ENCODE measurements at regions not wholly inside any gene's neighbourhood (a gene's known extent, or its start where the extent isn't known, plus 50 kb on each side); places are given as distances from the start of the nearest gene placed in this dataset. TPM values are rescaled to one million over a fixed set of nuclear protein-coding genes. Genes with fewer than 3 reads are reported as not detected.

DNA sequence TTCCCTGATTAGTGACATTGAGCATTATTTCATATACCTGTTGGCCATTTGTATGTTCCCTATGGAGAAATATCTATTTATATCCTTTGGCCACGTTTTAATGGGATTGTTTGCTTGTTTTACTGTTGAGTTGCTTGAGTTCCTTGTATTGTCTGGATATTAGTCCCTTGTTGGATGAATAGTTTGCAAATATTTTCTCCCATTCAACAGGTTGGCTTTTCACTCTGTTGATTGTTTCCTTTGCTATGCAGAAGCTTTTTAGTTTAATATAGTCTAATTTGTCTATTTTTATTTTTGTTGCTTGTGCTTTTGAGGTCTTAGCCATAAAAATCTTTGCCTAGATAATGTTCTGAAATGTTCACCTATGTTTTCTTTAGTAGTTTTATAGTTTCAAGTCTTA is 60.2 kb upstream of the HUWE1 start:
- no peaks in the 10 kb centered on the region for H3K9me3 ChIP-seq (replicated peaks in 1 of 2; ENCODE audit: control insufficient read depth in 2 of 2, insufficient read depth in 1 of 2, low read depth in 1 of 2, low read length in 2 of 2)
- no peak overlapping the region for H3K27ac ChIP-seq (replicated peaks; ENCODE audit: low read length)
- no peak overlapping the region for H4K8ac ChIP-seq (ENCODE audit: low read depth, low read length)
- no peak overlapping the region for H3K14ac ChIP-seq (ENCODE audit: low read length)
- H2AK5ac ChIP-seq (ENCODE audit: low read depth, low read length) = no peak overlapping the region
- no peak overlapping the region for H2BK12ac ChIP-seq (ENCODE audit: low read length)
- H2AFZ ChIP-seq (ENCODE audit: low read length) = no peak overlapping the region
- no peaks in the 10 kb centered on the region for H3K36me3 ChIP-seq (replicated peaks in 1 of 2; ENCODE audit: control insufficient read depth in 2 of 2, insufficient read depth in 2 of 2, low read length in 2 of 2)
- no peak overlapping the region for H3K4me3 ChIP-seq (ENCODE audit: low read length in 2 of 2)
- WGBS, 2 donors (ENCODE audit: extremely low coverage in 2 of 2, insufficient read length in 2 of 2, insufficient replicate concordance in 1 of 2) = no CpG with 5 or more reads among the region's 1 CpG
- H2BK5ac ChIP-seq (ENCODE audit: low read length) = no peak overlapping the region
- H2BK15ac ChIP-seq (ENCODE audit: low read length) = no peak overlapping the region
- no peak overlapping the region for H3K9ac ChIP-seq (ENCODE audit: low read depth, low read length, poor library complexity)
- H3K4me1 ChIP-seq (ENCODE audit: control insufficient read depth in 2 of 2, insufficient read depth in 1 of 2, low read depth in 1 of 2, low read length in 2 of 2) = no peaks in the 10 kb centered on the region
- H3K4me2 ChIP-seq (ENCODE audit: insufficient read depth, low read length, poor library complexity, severe bottlenecking) = no peak overlapping the region
- H4K91ac ChIP-seq (ENCODE audit: low read depth, low read length, poor library complexity) = no peak overlapping the region
- no peak overlapping the region for H3K18ac ChIP-seq (ENCODE audit: low read length)
- H3K23ac ChIP-seq (ENCODE audit: low read depth, low read length, poor library complexity) = no peak overlapping the region
- no peaks in the 10 kb centered on the region for H3K27me3 ChIP-seq (ENCODE audit: control insufficient read depth in 3 of 3, insufficient read depth in 3 of 3, low read depth in 1 of 3, low read length in 3 of 3)
- H2BK120ac ChIP-seq (ENCODE audit: low read depth, low read length) = no peak overlapping the region
- DNase-seq (ENCODE audit: low spot score) = no peak
- H3K79me1 ChIP-seq (ENCODE audit: low read depth, low read length) = no peaks in the 10 kb centered on the region
- no peak overlapping the region for H3K4ac ChIP-seq (ENCODE audit: low read length)

DNA sequence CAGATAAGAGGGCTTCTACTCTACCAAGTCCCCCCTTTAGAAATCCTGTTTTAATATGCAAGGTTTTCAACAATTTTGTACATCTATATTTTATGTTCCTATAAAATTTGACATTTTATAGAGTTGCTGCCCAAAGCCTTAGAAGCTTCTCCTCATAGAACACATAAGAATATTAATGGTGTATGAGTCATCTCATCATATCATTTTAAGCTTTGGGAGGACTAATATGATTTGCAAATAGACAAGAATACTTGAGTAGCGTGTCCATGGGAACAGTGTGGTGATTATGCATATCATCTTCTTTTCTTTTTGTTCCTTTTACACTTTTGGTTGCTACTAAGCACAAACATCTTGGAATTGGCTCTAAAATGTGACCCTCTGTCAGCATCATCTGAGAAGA is 56.7 kb upstream of the HUWE1 start:
- Histone ChIP-seq H3K27ac (replicated peaks; ENCODE audit: low read length) (no peak overlapping the region), H3K18ac (ENCODE audit: low read length) (no peak overlapping the region), H3K4ac (ENCODE audit: low read length) (no peak overlapping the region), H4K91ac (ENCODE audit: low read depth, low read length, poor library complexity) (no peak overlapping the region), H3K4me2 (ENCODE audit: insufficient read depth, low read length, poor library complexity, severe bottlenecking) (no peak overlapping the region), H3K9ac (ENCODE audit: low read depth, low read length, poor library complexity) (no peak overlapping the region), H3K27me3 (ENCODE audit: control insufficient read depth in 3 of 3, insufficient read depth in 3 of 3, low read depth in 1 of 3, low read length in 3 of 3) (no peaks in the 10 kb centered on the region), H3K79me1 (ENCODE audit: low read depth, low read length) (no peaks in the 10 kb centered on the region), H2AFZ (ENCODE audit: low read length) (no peak overlapping the region), H3K23ac (ENCODE audit: low read depth, low read length, poor library complexity) (no peak overlapping the region), H2BK15ac (ENCODE audit: low read length) (no peak overlapping the region), H2AK5ac (ENCODE audit: low read depth, low read length) (no peak overlapping the region), H3K14ac (ENCODE audit: low read length) (no peak overlapping the region), H2BK120ac (ENCODE audit: low read depth, low read length) (no peak overlapping the region), H2BK12ac (ENCODE audit: low read length) (no peak overlapping the region), H3K9me3 (replicated peaks in 1 of 2; ENCODE audit: control insufficient read depth in 2 of 2, insufficient read depth in 1 of 2, low read depth in 1 of 2, low read length in 2 of 2) (no peaks in the 10 kb centered on the region), H3K4me3 (ENCODE audit: low read length in 2 of 2) (no peak overlapping the region), H3K4me1 (ENCODE audit: control insufficient read depth in 2 of 2, insufficient read depth in 1 of 2, low read depth in 1 of 2, low read length in 2 of 2) (no peaks in the 10 kb centered on the region), H4K8ac (ENCODE audit: low read depth, low read length) (no peak overlapping the region), H2BK5ac (ENCODE audit: low read length) (no peak overlapping the region), H3K36me3 (replicated peaks in 1 of 2; ENCODE audit: control insufficient read depth in 2 of 2, insufficient read depth in 2 of 2, low read length in 2 of 2) (no peaks in the 10 kb centered on the region)
- no peak for DNase-seq (ENCODE audit: low spot score)
- no CpG with 5 or more reads among the region's 1 CpG for WGBS, 2 donors (ENCODE audit: extremely low coverage in 2 of 2, insufficient read length in 2 of 2, insufficient replicate concordance in 1 of 2)

DNA sequence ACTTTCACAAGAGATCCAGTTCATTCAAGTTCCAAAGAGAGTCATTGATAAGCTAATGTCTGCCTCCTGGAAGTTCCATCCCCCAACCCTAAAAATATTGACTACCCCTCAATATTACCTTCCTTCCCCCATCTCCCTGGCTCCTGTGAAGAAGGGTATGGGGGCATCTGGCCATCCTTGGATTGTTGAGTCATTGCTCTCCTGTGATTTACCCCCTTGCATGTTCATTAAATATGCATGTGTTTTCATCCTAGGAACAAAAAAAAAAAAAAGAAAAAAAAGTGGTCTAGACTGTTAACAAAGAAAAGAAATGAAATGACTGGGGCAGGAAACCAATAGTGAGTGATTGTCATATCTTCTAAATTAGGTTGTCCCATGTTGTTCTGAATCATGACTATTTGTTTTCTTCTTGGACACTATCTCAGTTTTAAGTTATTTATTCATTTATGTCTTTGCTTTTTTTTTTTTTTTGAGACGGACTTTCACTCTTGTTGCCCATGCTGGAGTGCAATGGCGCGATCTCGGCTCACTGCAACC is 51.9 kb upstream of the HUWE1 start:
- no peak overlapping the region for H3K4ac ChIP-seq (ENCODE audit: low read length)
- DNase-seq (ENCODE audit: low spot score) = no peak
- H3K4me3 ChIP-seq (ENCODE audit: low read length in 2 of 2) = no peak overlapping the region
- no peaks in the 10 kb centered on the region for H3K27me3 ChIP-seq (ENCODE audit: control insufficient read depth in 3 of 3, insufficient read depth in 3 of 3, low read depth in 1 of 3, low read length in 3 of 3)
- no peaks in the 10 kb centered on the region for H3K9me3 ChIP-seq (replicated peaks in 1 of 2; ENCODE audit: control insufficient read depth in 2 of 2, insufficient read depth in 1 of 2, low read depth in 1 of 2, low read length in 2 of 2)
- H4K8ac ChIP-seq (ENCODE audit: low read depth, low read length) = no peak overlapping the region
- H3K4me2 ChIP-seq (ENCODE audit: insufficient read depth, low read length, poor library complexity, severe bottlenecking) = no peak overlapping the region
- H3K23ac ChIP-seq (ENCODE audit: low read depth, low read length, poor library complexity) = no peak overlapping the region
- no peak overlapping the region for H2BK12ac ChIP-seq (ENCODE audit: low read length)
- no peak overlapping the region for H3K9ac ChIP-seq (ENCODE audit: low read depth, low read length, poor library complexity)
- no peak overlapping the region for H2BK120ac ChIP-seq (ENCODE audit: low read depth, low read length)
- no peak overlapping the region for H3K18ac ChIP-seq (ENCODE audit: low read length)
- H2AK5ac ChIP-seq (ENCODE audit: low read depth, low read length) = no peak overlapping the region
- WGBS, 2 donors (ENCODE audit: extremely low coverage in 2 of 2, insufficient read length in 2 of 2, insufficient replicate concordance in 1 of 2) = no CpG with 5 or more reads among the region's 4 CpGs
- H3K14ac ChIP-seq (ENCODE audit: low read length) = no peak overlapping the region
- H2BK5ac ChIP-seq (ENCODE audit: low read length) = no peak overlapping the region
- no peaks in the 10 kb centered on the region for H3K4me1 ChIP-seq (ENCODE audit: control insufficient read depth in 2 of 2, insufficient read depth in 1 of 2, low read depth in 1 of 2, low read length in 2 of 2)
- H3K36me3 ChIP-seq (replicated peaks in 1 of 2; ENCODE audit: control insufficient read depth in 2 of 2, insufficient read depth in 2 of 2, low read length in 2 of 2) = no peaks in the 10 kb centered on the region
- no peak overlapping the region for H4K91ac ChIP-seq (ENCODE audit: low read depth, low read length, poor library complexity)
- H2BK15ac ChIP-seq (ENCODE audit: low read length) = no peak overlapping the region
- H2AFZ ChIP-seq (ENCODE audit: low read length) = no peak overlapping the region
- no peaks in the 10 kb centered on the region for H3K79me1 ChIP-seq (ENCODE audit: low read depth, low read length)
- no peak overlapping the region for H3K27ac ChIP-seq (replicated peaks; ENCODE audit: low read length)

Small RNA genes lying in the stretch of these regions (small RNA-seq; reads per million reads assigned to genes)
- gene BX323845.1 (ENCODE audit: insufficient read depth) (not detected), gene BX323845.2 (ENCODE audit: insufficient read depth) (not detected)
